ENCODE measurements at regions not wholly inside any gene's neighbourhood (a gene's known extent, or its start where the extent isn't known, plus 50 kb on each side); places are given as distances from the start of the nearest gene placed in this dataset.

- Mint-ChIP-seq H3K27me3 (peaks cover 4% of the 10 kb centered on the region), H3K4me3 (no peak overlapping the region), H3K4me1 (ENCODE audit: low read depth) (no peaks in the 10 kb centered on the region), H3K36me3 (ENCODE audit: low read depth) (no peaks in the 10 kb centered on the region), H3K27ac (no peak overlapping the region), H3K9me3 (no peaks in the 10 kb centered on the region)
- no peak for DNase-seq
- no peak for TF ChIP-seq CTCF (IDR thresholded peaks at IDR 0.05)
- CTCF ChIA-PET: no interaction called here
- intact Hi-C loops (cut with micrococcal nuclease): no loop called here
- POLR2A ChIA-PET: no interaction called here
- no peak for ATAC-seq
These were observed 235.7 kb upstream of the SIX2 start for GRCh38 chr2:45244928-45245327.

- Mint-ChIP-seq H3K9me3 (no peaks in the 10 kb centered on the region), H3K27me3 (peaks cover 10% of the 10 kb centered on the region), H3K4me1 (ENCODE audit: low read depth) (no peaks in the 10 kb centered on the region), H3K27ac (no peak overlapping the region), H3K36me3 (ENCODE audit: low read depth) (no peaks in the 10 kb centered on the region), H3K4me3 (no peak overlapping the region)
- intact Hi-C loops (cut with micrococcal nuclease): no loop called here
- no peak for ATAC-seq
- ChIA-PET CTCF (no interaction called here), POLR2A (no interaction called here)
- no peak for TF ChIP-seq CTCF (IDR thresholded peaks at IDR 0.05)
- no peak for DNase-seq
These were observed 233.0 kb upstream of the SIX2 start for GRCh38 chr2:45242161-45242741.

GRCh38 chr2:45241061-45241561 lies 231.9 kb upstream of the SIX2 start:
- Mint-ChIP-seq H3K27ac (no peak overlapping the region), H3K4me3 (no peak overlapping the region), H3K36me3 (ENCODE audit: low read depth) (no peaks in the 10 kb centered on the region), H3K4me1 (ENCODE audit: low read depth) (no peaks in the 10 kb centered on the region), H3K27me3 (peaks cover 7% of the 10 kb centered on the region), H3K9me3 (no peaks in the 10 kb centered on the region)
- intact Hi-C loops (cut with micrococcal nuclease): no loop called here
- DNase-seq (no peak), ATAC-seq (no peak)
- ChIA-PET CTCF (no interaction called here), POLR2A (no interaction called here)
- no peak for TF ChIP-seq CTCF (IDR thresholded peaks at IDR 0.05)

GRCh38 chr2:45237850-45238542 lies 228.7 kb upstream of the SIX2 start:
- Mint-ChIP-seq H3K27me3 (peaks cover 7% of the 10 kb centered on the region), H3K27ac (no peak overlapping the region), H3K9me3 (no peaks in the 10 kb centered on the region), H3K4me1 (ENCODE audit: low read depth) (no peaks in the 10 kb centered on the region), H3K36me3 (ENCODE audit: low read depth) (no peaks in the 10 kb centered on the region), H3K4me3 (no peak overlapping the region)
- intact Hi-C loops (cut with micrococcal nuclease): no loop called here
- ChIA-PET CTCF (no interaction called here), POLR2A (no interaction called here)
- TF ChIP-seq CTCF (IDR thresholded peaks at IDR 0.05): no peak
- peak; percentile 7 for DNase-seq
- ATAC-seq: peak; percentile 53

GRCh38 chr2:45237128-45237527 lies 227.9 kb upstream of the SIX2 start:
- H3K27ac Mint-ChIP-seq: no peak overlapping the region
- POLR2A ChIA-PET: no interaction called here

More at GRCh38 chr2:45237128-45237527, 227.9 kb upstream of the SIX2 start:
- CTCF ChIA-PET: no interaction called here
- Mint-ChIP-seq H3K9me3 (no peaks in the 10 kb centered on the region), H3K4me3 (no peak overlapping the region), H3K4me1 (ENCODE audit: low read depth) (no peaks in the 10 kb centered on the region), H3K27me3 (peaks cover 10% of the 10 kb centered on the region), H3K36me3 (ENCODE audit: low read depth) (no peaks in the 10 kb centered on the region)
- no peak for ATAC-seq
- intact Hi-C loops (cut with micrococcal nuclease): no loop called here
- DNase-seq: no peak
- TF ChIP-seq CTCF (IDR thresholded peaks at IDR 0.05): no peak
